Activated CD8-positive, alpha-beta memory T cell treated with anti-CD3 and anti-CD28 coated beads, Interleukin-2, amount 10 ng/mL, durations not matched to agents 7 days and 5 days (primary cell): ENCODE measurements at regions not wholly inside any gene's neighbourhood (a gene's known extent, or its start where the extent isn't known, plus 50 kb on each side); places are given as distances from the start of the nearest gene placed in this dataset.

Experiments used
- ATAC-seq: fragments of 150-1000 bp; cut with Tn5 transposase; one replicate; pipeline ENCODE4 v1.10.0; 2021; ENCODE audit warnings: moderate library complexity
- CTCF ChIA-PET: fragments of 350-600 bp; sonication (Branson Sonifier 250); formaldehyde crosslinking; loops from one replicate; lab custom pipeline; 2021; ENCODE audit warnings: antibody characterized with exemption; lab: Charles Lee
- DNase-seq: peaks from one replicate; pipeline ENCODE4 v3.0.0-alpha.2; 2020
- H3K27ac Mint-ChIP-seq: one replicate; pipeline ENCODE4 v1.8.0; 2021; ENCODE audit warnings: mild to moderate bottlenecking, mixed read lengths
- H3K27me3 Mint-ChIP-seq: one replicate; pipeline ENCODE4 v1.8.0; 2021; ENCODE audit warnings: mixed read lengths
- H3K36me3 Mint-ChIP-seq: one replicate; pipeline ENCODE4 v1.8.0; 2021; ENCODE audit warnings: mild to moderate bottlenecking, mixed read lengths
- H3K4me1 Mint-ChIP-seq: one replicate; pipeline ENCODE4 v1.8.0; 2021; ENCODE audit warnings: mixed read lengths
- H3K4me3 Mint-ChIP-seq: one replicate; pipeline ENCODE4 v1.8.0; 2021; ENCODE audit warnings: mild to moderate bottlenecking, moderate library complexity, mixed read lengths
- H3K9me3 Mint-ChIP-seq: one replicate; pipeline ENCODE4 v1.8.0; 2022; ENCODE audit warnings: low read depth, mixed read lengths

DNA sequence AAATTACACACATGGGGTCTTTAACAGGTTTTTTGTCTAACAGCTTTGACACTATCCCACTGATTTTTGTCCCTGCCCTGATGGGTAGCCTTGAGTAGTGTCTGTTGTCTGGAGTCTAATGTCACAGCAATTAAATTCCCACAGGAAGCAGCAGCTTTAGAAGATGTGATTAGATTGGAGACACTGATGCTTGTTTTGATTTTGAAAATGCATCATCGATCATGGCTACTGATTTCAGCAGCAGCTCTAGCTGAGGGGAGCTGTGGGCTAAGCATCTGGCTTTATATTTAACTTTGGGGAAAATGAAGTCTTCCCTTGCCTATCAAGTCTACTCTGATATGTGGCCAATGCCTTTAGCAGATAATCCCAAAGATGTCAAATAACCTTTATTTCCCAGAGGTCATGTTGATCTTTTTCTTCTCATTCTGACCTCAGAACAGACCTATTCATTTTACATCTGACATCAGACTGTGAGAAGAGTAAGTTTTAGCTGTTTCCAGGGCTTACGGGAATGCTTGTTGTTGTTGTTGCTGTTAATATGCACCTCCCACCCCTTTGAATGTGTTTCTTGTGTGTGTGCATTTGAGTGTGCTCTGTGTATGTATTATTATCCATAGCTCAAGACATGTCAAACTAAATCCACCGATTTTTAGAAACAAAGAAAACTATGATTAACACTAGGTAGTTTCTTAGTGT is 704.9 kb upstream of the NUDT12 start:
- Mint-ChIP-seq H3K27me3 (no peaks in the 10 kb centered on the region), H3K9me3 (peaks cover 4% of the 10 kb centered on the region), H3K27ac (no peak overlapping the region), H3K4me1 (no peaks in the 10 kb centered on the region), H3K36me3 (no peaks in the 10 kb centered on the region), H3K4me3 (no peak overlapping the region)
- CTCF ChIA-PET, result no interaction called here
- ATAC-seq (no peak), DNase-seq (no peak)

DNA sequence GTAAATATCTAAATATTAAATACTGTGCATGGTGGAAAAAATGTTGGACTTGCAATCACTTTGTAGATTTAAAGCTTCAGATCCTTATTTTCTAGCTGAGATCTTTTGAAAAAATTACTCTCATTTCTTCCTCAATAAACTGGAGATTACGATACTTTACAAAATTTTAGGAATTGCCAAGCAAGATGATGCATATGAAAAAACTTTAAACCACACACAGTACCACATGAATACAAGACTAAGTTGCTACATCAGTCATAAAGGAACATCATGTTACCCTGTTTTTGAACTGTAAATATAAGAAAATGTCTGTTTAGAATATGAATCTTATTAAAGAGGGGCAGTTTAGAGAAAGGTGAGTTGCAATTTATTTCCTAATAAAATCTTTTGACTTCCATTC is 703.6 kb upstream of the NUDT12 start:
- CTCF ChIA-PET, result no interaction called here
- no peaks in the 10 kb centered on the region for H3K4me1 Mint-ChIP-seq
- peaks cover 4% of the 10 kb centered on the region for H3K9me3 Mint-ChIP-seq
- H3K27ac Mint-ChIP-seq, result no peak overlapping the region
- no peak overlapping the region for H3K4me3 Mint-ChIP-seq
- no peak for ATAC-seq
- no peaks in the 10 kb centered on the region for H3K36me3 Mint-ChIP-seq
- no peak for DNase-seq
- H3K27me3 Mint-ChIP-seq, result no peaks in the 10 kb centered on the region

DNA sequence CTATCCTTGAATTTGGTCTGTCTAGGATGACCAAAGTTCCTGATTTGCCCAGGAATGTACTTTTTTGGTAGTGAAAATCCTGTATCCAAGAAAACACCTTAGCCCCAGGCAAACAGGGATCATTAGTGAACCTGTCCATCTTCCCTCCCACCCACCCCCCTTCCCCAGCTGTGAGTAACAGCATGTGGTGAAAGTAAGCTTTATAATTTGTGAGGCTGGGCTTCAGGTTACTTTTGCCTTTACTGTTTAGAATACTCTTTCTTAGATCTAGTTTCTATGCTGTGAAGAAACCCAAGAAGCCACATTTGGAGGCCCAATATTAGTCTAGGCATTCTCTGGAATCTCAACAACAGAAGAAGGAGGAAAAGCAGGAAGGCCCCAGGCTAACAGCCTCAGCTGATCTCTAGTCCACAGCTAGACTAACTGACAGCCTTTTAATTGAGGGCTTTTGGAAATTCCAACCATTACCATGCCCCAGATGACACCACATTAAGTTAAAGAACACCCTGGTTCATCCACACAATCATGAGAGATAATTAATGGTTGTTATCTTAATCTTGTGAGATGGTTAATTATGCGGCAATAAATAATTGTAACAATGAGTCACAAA is 703.0 kb upstream of the NUDT12 start:
- Mint-ChIP-seq H3K9me3 (peaks cover 4% of the 10 kb centered on the region), H3K36me3 (no peaks in the 10 kb centered on the region), H3K27me3 (no peaks in the 10 kb centered on the region), H3K27ac (no peak overlapping the region), H3K4me3 (no peak overlapping the region), H3K4me1 (no peaks in the 10 kb centered on the region)
- CTCF ChIA-PET, result no interaction called here
- ATAC-seq (no peak), DNase-seq (no peak)

DNA sequence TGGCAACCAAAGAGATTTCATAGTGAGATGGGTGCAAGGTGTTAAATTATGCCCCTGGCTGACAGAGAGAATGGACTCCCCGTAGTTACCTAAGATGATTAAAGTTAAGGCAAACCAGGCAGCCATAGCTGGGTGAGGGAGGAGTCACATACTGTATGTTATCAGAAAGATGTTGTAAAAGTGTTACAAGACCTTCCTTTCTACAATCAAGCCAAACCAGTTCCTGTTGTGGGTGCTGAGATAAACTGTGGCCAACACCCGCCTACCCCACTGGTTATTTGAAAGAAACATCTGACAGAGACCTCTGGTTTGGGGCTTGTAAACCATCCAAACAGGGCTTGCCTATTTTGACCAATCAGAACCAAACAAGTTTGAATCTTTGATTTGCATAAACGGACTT is 684.7 kb upstream of the NUDT12 start:
- H3K27ac Mint-ChIP-seq, result no peak overlapping the region
- H3K27me3 Mint-ChIP-seq, result no peaks in the 10 kb centered on the region
- H3K36me3 Mint-ChIP-seq, result no peaks in the 10 kb centered on the region
- CTCF ChIA-PET, result no interaction called here
- DNase-seq (no peak), ATAC-seq (no peak)
- H3K4me3 Mint-ChIP-seq, result no peak overlapping the region
- no peaks in the 10 kb centered on the region for H3K4me1 Mint-ChIP-seq
- peaks cover 4% of the 10 kb centered on the region for H3K9me3 Mint-ChIP-seq

DNA sequence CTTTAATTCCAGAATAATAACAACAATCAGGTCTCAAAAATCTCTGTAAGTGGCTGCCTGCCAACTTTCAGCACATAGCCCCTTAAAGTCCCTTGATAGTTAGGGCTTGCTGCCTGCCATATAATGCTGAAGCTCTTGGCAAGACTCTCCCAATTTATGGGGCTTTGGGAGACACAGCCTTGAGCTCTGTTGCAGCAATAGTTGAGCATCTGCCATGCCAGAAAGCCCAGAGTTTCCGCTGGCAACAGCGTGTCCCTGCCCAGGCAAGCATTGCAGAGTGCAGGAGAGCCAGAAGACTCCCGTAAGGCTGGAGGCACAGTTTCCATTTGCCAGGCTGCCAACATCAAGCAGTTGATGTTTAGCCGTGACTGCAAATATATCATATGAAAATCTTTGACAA is 678.5 kb upstream of the NUDT12 start:
- no peak for ATAC-seq
- Mint-ChIP-seq H3K9me3 (no peaks in the 10 kb centered on the region), H3K27me3 (no peaks in the 10 kb centered on the region), H3K4me1 (no peaks in the 10 kb centered on the region), H3K36me3 (no peaks in the 10 kb centered on the region), H3K4me3 (no peak overlapping the region), H3K27ac (no peak overlapping the region)
- DNase-seq, result no peak
- CTCF ChIA-PET, result no interaction called here

DNA sequence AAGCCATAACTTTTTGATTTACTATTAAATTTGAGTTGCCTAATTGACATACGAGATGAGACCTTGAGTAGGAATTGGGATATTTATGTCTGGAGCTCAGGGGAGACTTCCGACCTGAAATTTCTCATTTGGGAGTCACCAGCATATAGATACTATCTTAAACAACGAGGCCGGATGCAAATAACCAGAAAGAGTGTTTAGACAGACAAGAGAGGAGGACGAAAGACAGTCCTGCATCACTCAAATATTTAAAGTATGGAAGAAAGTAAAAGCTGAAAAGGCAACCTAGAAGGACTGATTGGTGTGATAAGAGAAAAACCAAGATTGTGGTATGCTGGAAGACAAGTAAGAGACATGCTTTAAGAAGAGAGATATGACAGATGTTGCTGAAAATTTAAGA is 675.0 kb upstream of the NUDT12 start:
- ATAC-seq, result no peak
- no peaks in the 10 kb centered on the region for H3K4me1 Mint-ChIP-seq
- no peaks in the 10 kb centered on the region for H3K27me3 Mint-ChIP-seq
- no peak for DNase-seq
- CTCF ChIA-PET, result no interaction called here
- no peak overlapping the region for H3K27ac Mint-ChIP-seq
- H3K4me3 Mint-ChIP-seq, result no peak overlapping the region
- H3K9me3 Mint-ChIP-seq, result peaks cover 3% of the 10 kb centered on the region
- no peaks in the 10 kb centered on the region for H3K36me3 Mint-ChIP-seq

DNA sequence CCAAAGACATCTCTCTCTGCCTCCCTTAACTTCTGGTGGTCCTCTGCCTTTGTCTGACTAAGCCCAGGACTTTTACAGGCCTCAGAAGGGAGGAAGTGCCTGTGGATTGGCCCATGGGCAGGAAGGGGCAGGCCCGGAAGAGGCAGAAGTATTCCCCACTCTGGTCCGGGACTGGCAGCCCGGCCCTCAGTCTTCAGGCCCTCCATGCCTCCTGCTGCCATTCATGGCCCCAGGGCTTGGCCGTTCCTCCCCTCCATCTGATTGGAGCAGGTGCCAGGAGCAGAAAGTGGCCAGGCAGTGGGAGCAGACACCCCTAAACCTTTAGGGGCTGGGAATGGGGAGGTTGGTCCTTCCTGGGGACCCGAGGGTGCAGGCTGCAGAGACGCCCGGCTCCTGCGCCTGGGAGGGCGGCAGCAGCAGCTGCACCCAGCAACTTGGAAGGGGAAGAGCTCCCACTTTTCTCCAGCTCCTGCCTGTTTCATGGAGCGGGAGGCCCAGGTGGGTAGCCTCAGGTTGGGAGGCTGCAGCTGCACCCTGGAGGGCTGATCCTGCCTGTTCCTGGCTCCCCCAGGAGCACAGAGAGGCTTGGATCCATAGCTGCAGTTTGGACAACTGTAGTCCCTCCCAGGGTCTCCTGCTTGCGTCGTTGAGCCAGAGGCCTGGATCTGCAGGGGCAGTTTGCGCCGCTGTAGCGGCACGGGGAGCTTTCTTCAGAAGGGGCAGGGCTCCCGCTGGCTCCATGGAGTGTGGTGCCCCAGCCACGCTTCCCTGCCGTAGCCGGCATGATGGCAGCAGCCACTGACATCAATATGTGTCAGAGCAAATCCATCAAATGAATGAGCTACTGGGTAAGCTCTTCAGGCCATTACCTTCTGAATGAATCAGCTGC is 661.5 kb upstream of the NUDT12 start:
- no peak overlapping the region for H3K4me3 Mint-ChIP-seq
- CTCF ChIA-PET, result no interaction called here
- no peaks in the 10 kb centered on the region for H3K27me3 Mint-ChIP-seq
- no peaks in the 10 kb centered on the region for H3K4me1 Mint-ChIP-seq
- ATAC-seq (no peak), DNase-seq (no peak)
- no peaks in the 10 kb centered on the region for H3K36me3 Mint-ChIP-seq
- no peak overlapping the region for H3K27ac Mint-ChIP-seq
- H3K9me3 Mint-ChIP-seq, result no peaks in the 10 kb centered on the region

DNA sequence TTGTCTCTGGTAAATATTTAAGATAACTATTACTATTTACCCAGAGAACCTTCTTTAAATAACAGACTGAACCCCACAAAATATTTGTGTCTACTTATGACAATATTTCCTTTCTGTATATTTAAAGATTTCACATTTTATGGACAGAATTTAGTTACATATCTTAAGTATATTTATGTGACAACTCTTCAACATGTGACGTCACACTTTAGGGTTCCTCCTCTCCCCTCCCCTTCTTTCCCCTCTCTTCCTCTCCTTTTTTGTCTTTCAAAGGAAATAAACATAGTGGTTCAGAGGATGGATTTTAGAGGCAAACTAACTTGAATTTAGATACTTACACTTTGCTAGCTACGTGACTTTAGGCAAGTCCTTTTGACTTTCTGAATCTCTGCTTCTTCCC is 655.6 kb upstream of the NUDT12 start:
- Mint-ChIP-seq H3K27ac (no peak overlapping the region), H3K27me3 (no peaks in the 10 kb centered on the region), H3K9me3 (peaks cover 5% of the 10 kb centered on the region), H3K36me3 (no peaks in the 10 kb centered on the region), H3K4me1 (no peaks in the 10 kb centered on the region), H3K4me3 (no peak overlapping the region)
- DNase-seq (no peak), ATAC-seq (no peak)
- CTCF ChIA-PET, result no interaction called here

DNA sequence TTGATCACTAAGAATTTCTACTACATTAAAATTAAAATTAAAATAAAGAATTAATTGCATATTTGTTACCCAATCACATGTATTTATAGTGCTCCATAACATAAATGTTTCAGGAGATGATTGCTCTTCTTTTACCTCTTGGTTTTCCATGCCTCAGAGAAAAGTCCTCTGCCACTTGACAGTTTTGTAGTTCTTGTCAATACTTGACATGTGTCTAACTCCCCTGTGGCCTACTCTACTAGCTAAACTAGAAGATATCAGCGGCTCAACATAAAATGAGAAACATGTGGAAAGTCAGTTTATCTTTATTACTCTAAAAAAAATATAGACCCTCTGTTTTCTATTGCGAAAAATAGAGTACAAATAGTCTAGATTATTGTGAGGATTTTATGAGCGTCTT is 650.6 kb upstream of the NUDT12 start:
- Mint-ChIP-seq H3K27me3 (no peaks in the 10 kb centered on the region), H3K36me3 (no peaks in the 10 kb centered on the region), H3K27ac (no peak overlapping the region), H3K4me1 (no peaks in the 10 kb centered on the region), H3K4me3 (no peak overlapping the region), H3K9me3 (peaks cover 8% of the 10 kb centered on the region)
- CTCF ChIA-PET, result no interaction called here
- DNase-seq (no peak), ATAC-seq (no peak)

DNA sequence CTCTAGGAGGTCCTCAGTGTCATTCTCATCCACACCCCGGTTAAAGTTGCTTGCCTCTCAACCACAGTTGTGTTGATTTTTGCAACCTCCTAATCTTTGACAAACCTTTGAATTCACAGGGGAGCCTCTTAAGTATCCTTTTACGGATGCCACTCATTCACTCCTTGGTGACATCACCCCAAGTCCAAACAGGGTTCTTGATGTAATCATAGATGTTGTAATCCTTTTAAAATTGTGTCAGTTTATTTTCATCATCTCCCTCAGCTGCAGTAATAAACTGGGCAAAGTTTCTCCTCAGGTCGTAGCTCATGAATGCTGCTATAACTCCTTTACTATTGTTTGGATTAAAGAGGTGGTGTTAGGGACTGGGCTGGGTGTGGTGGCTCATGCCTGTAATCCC is 637.2 kb upstream of the NUDT12 start:
- no peaks in the 10 kb centered on the region for H3K36me3 Mint-ChIP-seq
- H3K4me1 Mint-ChIP-seq, result no peaks in the 10 kb centered on the region
- no peak overlapping the region for H3K27ac Mint-ChIP-seq
- DNase-seq (no peak), ATAC-seq (no peak)
- no peak overlapping the region for H3K4me3 Mint-ChIP-seq
- CTCF ChIA-PET, result no interaction called here
- H3K9me3 Mint-ChIP-seq, result no peaks in the 10 kb centered on the region
- H3K27me3 Mint-ChIP-seq, result no peaks in the 10 kb centered on the region

DNA sequence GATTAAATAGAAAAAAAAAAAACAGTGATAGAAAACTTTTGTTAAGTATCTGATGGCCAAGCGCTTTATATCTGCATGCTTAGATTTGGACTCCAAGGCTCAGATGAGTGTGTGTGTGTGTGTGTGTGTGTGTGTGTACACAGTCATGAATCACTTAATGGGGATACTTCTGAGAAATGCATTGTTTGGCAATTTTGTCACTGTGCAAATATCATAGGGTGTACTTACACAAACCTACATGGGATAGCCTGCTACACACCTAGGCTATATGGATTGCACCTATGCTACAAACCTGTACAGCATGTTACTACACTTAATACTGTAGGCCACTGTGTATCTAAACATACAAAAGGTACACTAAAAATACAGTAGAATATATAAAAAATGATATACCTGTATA is 635.6 kb upstream of the NUDT12 start:
- ATAC-seq, result no peak
- no peaks in the 10 kb centered on the region for H3K36me3 Mint-ChIP-seq
- CTCF ChIA-PET, result no interaction called here
- H3K4me1 Mint-ChIP-seq, result no peaks in the 10 kb centered on the region
- no peaks in the 10 kb centered on the region for H3K9me3 Mint-ChIP-seq
- no peak overlapping the region for H3K27ac Mint-ChIP-seq
- DNase-seq, result no peak
- H3K4me3 Mint-ChIP-seq, result no peak overlapping the region
- no peaks in the 10 kb centered on the region for H3K27me3 Mint-ChIP-seq

DNA sequence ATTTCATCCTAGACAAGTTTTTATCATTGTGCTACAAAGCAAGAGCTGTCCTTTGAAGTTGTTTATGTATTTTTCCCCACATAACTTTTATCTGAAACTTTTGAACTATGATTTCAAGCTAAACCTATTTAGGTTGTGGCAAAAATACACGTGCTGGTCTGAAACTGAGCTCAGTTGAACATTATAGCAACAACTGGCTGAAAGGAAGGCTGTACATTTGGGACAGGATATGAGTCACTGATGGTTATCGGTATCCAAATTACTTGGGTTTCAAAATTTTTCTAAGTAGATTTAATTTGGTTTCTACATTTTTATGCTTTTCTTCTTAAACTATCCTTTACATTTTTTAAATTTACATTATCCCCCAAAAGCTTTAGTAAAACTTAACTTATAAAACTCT is 627.3 kb upstream of the NUDT12 start:
- Mint-ChIP-seq H3K27me3 (no peaks in the 10 kb centered on the region), H3K4me3 (no peak overlapping the region), H3K36me3 (no peaks in the 10 kb centered on the region), H3K4me1 (no peaks in the 10 kb centered on the region), H3K27ac (no peak overlapping the region), H3K9me3 (peaks cover 21% of the 10 kb centered on the region)
- DNase-seq (no peak), ATAC-seq (no peak)
- CTCF ChIA-PET, result no interaction called here

DNA sequence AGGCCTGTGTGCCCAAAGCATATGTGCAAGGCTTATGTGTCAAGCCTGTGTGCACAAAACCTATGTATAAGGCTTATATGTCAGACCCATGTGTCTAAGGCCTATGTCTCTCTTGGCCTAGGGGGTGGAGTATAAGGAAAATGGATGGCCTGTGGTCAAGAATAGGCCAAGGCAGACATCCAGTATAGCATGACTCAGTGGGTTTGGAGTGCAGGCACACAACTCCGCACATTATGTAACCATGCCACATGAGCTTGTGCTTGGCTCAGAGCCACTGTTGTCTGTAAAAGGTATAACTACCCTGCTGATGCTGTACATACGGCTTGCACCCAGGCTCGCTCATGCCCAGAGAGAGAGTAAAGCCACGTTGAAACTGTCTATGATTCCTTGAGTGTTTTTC is 626.4 kb upstream of the NUDT12 start:
- CTCF ChIA-PET, result no interaction called here

DNA sequence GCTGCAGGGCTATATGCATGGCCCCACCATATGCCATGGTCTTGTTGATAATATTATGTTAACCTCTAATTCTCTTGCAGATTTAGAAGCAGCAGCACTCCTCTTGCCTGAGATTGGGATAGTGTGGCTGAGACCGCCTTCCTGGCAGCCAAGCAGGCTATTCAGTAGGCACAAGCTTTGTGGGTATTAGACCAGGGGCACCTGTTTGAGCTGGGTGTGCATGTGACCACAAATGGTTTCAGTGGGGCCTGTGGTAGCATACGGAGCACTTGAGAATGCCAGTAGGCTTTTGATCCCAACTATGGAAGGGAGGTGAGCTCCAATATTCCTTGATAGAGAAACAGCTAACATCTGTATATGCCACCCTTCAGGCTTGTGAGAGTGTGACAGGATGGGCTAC is 625.1 kb upstream of the NUDT12 start:
- Mint-ChIP-seq H3K27me3 (no peaks in the 10 kb centered on the region), H3K4me3 (no peak overlapping the region), H3K9me3 (peaks cover 21% of the 10 kb centered on the region), H3K27ac (no peak overlapping the region), H3K36me3 (no peaks in the 10 kb centered on the region), H3K4me1 (no peaks in the 10 kb centered on the region)
- CTCF ChIA-PET, result no interaction called here
- ATAC-seq, result no peak
- no peak for DNase-seq

More for the DNA sequence above, 626.4 kb upstream of the NUDT12 start:
- ATAC-seq (no peak), DNase-seq (no peak)
- Mint-ChIP-seq H3K27ac (no peak overlapping the region), H3K36me3 (no peaks in the 10 kb centered on the region), H3K4me3 (no peak overlapping the region), H3K9me3 (peaks cover 21% of the 10 kb centered on the region), H3K4me1 (no peaks in the 10 kb centered on the region), H3K27me3 (no peaks in the 10 kb centered on the region)
